Dedifferentiated amniotic fluid mesenchymal stem cell (primary cell): ENCODE measurements at regions not wholly inside any gene's neighbourhood (a gene's known extent, or its start where the extent isn't known, plus 50 kb on each side); places are given as distances from the start of the nearest gene placed in this dataset.

Experiments used
- DNase-seq: peaks from one replicate; pipeline ENCODE4 v3.0.0-alpha.2; 2016; ENCODE audit errors: extremely low spot score

DNA sequence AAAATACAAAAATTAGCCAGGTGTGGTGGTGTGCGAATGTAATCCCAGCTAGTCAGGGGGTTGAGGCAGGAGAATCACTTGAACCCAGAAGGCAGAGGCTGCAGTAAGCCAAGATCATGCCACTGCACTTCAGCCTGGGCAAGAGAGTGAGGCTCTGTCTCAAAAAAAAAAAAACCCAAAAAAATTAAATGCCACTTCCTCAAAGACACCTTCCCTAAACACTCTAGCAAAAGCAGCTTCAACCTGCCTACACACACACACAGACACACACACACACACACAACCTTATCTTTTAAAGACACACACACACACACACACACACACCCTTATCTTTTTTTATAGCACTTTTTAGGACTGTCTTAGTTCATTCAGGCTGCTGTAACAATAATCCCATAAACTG, 201.7 kb upstream of the PSMD7 start:
- no peak for DNase-seq

- no peak for DNase-seq
Measured at GRCh38 chr16:74094514-74094913, 202.1 kb upstream of the PSMD7 start.

GRCh38 chr16:74092336-74092735, 204.3 kb upstream of the PSMD7 start:
- DNase-seq: no peak

GRCh38 chr16:74090871-74091270, 205.7 kb upstream of the PSMD7 start:
- no peak for DNase-seq

DNA sequence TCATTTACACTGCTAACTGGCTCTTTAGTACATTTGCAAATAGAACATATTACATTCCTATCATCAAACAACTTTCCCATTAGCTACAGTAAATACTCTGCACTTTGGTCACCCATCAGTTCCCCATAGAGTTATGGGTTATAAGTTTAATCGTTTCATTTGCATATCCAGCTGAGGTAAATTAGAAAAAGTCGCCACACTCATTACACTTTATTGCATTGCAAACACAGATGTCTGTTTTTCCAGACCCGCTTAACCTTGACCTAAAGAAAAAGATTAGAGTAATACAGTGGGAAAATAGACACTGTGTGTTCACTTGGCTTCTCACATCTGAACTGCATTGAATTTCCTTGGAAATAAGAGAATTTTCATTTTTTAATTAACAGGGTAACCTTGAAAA, 213.1 kb upstream of the PSMD7 start:
- DNase-seq: no peak

GRCh38 chr16:74080311-74080710, 216.3 kb upstream of the PSMD7 start:
- DNase-seq: no peak

- no peak for DNase-seq
Measured at GRCh38 chr16:74079232-74079586, 217.4 kb upstream of the PSMD7 start.

DNA sequence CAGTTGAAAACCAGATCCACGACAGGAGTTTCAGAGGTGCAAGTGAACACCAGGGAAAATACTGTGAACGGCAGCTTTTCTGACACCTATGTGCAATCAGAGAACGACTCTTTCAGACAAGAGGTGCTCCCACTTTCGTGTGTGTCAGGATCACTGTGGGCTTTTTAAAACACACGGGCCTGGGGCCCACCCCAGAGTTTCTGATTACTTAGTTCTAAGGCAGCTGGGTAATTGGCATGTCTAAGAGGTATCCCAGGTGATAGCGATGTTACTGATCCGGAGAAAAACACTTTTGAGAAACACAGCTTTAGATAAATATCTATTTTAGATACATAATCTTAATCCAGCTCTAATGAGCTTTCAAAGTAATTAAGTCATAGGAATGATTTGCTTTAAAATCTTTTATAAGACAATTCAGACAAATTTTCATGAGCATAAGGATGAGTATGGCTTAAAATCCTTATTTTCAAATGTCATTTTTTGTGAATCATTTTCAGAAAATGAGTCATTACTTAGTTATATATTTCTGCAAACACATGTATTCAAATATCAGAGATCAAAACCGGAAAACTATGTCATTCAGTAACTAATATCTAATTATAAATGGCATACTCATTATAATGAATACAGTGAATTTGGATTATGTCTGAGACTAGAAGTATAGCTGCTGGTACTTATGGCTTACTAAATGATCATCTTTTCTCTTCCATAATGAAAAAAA, 217.9 kb upstream of the PSMD7 start:
- no peak for DNase-seq

DNA sequence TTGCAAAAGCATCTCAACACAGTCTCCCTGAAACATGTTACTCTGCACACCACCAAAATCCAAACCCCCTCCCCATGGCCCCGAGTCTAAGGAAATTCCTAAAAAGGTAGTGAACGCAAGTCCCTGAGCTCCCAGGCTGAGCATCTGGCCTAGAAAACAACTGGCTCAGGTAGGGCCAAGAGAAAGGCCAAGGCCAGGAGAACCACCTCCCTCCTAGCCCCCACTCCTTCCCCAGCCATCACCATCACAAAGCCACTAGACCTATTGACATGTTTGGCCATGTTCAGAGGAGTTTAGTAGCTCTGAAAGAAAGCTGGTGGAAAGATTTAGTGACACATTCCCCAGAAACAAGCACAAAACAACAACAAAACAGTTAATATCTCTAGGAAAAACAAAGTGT, 220.0 kb upstream of the PSMD7 start:
- DNase-seq: no peak

GRCh38 chr16:74075393-74075792, 221.2 kb upstream of the PSMD7 start:
- no peak for DNase-seq

- DNase-seq: no peak
Measured at GRCh38 chr16:74073456-74073855, 223.2 kb upstream of the PSMD7 start.

DNA sequence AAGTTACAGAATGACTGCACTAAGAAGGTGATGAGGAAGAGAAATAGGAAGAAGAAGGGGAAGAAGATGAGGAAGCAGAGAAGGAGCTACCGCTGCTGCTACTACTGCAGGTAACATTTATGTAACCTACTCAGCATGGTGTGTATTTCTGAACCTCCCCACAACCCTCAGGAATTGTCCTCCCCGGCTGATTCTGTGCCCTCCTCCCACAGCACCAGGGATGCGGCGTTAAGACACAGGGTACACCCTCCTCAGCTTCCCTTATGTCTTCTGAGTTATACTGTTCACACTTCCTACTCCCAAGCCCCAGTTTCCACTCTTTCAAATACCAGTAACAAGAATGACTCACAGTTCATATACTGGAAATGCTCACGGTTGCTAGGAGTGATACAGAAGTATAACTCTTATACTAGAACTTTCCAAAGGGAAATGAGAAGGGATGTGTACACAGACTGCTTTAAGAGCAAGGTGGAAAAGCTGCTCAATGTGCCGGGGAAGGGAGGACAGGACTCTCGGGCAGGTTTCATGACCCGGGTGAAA, 224.5 kb upstream of the PSMD7 start:
- DNase-seq: no peak

DNA sequence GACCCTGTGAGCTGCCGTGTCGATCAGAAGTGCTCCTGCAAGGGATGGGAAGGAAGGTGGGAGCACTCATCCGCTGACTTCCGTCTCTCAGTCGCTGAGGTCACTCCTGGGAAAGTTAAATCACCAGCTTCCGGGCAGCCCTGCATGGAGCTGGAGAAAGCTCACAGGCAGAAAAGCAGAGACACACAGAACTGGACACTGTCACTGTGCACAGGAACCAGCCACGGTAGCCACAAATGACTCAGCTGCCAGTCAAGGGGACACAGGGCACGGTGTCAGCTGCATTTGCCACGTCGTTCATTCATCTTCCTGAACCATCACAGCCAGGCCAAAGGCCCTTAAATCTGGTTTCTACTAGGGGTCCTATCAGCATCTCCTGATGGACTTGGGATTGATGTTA, 226.4 kb upstream of the PSMD7 start:
- no peak for DNase-seq

DNA sequence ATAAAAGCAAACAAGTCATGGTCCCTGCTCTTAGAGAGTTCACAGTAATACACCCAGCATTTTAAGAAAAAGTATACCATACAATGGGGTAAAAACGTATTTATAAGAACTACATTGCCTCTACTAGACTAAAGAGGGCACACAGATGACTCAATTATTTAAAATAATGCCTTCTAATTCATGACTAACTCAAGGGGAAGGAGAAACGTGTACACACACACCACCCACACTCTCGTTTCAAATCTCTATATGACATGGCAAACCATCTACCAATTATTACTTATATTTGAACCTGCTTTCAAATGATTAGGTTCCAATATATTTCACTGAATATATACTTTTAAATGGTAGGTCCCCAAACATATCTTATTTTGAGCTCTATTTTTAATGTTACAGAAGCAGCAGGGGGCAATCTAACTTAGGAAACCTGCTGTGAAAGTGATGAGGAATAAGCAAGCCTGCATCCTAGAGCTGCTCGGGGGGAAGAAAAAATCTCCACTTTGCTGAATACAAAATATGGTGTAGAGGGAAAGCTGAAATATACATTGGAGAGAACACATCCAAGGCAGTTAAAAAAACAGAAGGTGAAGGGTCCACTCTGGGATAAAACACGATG, 232.4 kb upstream of the PSMD7 start:
- DNase-seq: no peak

GRCh38 chr16:74053826-74054225, 242.8 kb upstream of the PSMD7 start:
- no peak for DNase-seq

DNA sequence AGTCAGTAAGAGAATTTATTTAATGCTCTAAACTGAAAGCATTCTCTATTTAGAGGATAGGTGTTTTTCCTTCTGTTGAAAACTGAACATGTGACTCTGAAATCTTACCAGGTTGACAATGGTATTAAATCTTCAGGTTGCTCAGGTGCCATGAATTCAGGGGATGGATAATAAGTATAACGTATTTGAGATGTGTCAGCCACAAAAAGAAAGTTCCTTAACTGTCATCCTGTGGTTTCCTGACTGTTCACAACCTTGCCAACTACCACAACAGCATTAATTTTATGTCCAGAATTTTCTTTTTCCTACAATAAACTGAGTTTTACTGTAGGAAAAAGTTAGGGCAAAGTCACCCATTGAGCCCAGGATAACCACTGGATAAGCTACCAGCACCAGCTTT, 243.3 kb upstream of the PSMD7 start:
- no peak for DNase-seq

DNA sequence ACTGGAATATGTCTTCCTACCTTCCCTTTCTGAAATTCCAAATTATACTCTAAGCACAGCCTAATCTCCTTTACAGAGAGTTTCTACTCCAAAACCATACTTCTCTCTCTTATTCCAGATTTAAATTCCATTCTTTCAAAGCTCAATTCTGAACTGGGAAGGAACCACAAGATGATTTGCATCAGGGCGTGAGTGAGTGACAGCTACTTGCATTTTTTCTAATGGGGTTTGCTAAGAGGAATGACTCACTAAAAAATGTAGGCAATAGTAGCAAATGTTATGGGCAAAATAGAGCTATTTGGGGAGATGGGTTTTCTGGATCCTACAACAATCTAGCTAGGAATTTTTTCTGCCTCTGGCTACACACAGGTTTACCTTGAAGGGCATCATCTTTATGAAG, 244.6 kb upstream of the PSMD7 start:
- no peak for DNase-seq

DNA sequence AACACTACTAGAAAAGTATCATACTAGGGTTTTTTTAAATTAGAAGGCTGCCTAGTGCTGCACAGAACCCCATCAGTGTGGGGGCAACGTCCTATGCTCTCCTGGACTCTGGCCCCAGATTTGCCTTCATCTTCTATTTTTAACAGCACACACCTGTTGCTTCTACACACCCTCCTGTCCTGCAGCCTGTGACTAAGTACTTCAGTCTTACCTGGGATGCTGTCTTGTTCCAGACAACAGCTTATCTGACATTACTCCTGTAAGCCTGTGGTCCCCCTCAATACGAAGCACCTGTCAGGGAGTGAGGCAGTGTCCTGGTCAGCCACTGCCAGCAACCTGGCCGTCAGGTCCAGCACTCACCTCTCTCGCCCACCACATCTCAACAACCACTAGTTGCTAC, 247.6 kb upstream of the PSMD7 start:
- DNase-seq: no peak

GRCh38 chr16:74046524-74046923, 250.1 kb upstream of the PSMD7 start:
- DNase-seq: no peak

GRCh38 chr16:74045513-74045912, 251.1 kb upstream of the PSMD7 start:
- no peak for DNase-seq

- no peak for DNase-seq
Measured at GRCh38 chr16:74035816-74036215, 260.8 kb upstream of the PSMD7 start.

GRCh38 chr16:74034862-74035261, 261.8 kb upstream of the PSMD7 start:
- no peak for DNase-seq

DNA sequence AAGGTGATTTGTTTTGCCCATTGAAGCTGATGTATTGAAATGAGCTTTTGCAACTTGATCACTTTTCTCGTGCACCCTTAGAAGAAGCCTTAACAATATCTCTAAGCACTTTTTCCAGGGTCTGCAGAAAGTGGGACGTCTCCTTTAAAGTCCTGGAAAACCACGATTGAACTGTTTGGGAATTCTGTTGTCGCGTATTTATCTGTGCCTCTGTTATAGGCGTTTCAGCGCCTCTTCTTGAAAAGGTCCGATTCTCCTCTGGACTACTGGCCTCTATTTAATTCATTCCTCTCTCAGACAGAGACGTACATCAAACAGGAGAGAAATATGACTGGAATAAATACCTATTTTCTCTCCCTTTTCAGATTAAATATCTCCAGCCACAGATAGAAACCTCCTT, 262.4 kb upstream of the PSMD7 start:
- DNase-seq: no peak
